Liver (tissue), 7 donors: ENCODE measurements at regions not wholly inside any gene's neighbourhood (a gene's known extent, or its start where the extent isn't known, plus 50 kb on each side); places are given as distances from the start of the nearest gene placed in this dataset.
"Not testable (repeated sequence)": the region's sequence is repeated elsewhere in the genome, so short reads cannot be mapped to it uniquely, and the experiment has no call there.

Experiments
- DNase-seq: peaks from one replicate; pipeline ENCODE4 v3.0.0-alpha.2; 2017; ENCODE audit warnings: low spot score
- H3K27ac ChIP-seq, 2 donors: one replicate each; pipeline ENCODE4 v1.7.0; 2013; ENCODE audit warnings: inconsistent platforms in 2 of 2, low read length in 2 of 2, control low read depth in 1 of 2, low read depth in 1 of 2, mild to moderate bottlenecking in 1 of 2
- H3K27me3 ChIP-seq, 4 donors: one replicate each; pipeline versions ENCODE4 v1.6.1 to v1.7.0; 2013; ENCODE audit warnings: low read length in 3 of 4, inconsistent platforms in 1 of 4, mild to moderate bottlenecking in 1 of 4, moderate library complexity in 1 of 4; ENCODE audit not compliant: control insufficient read depth in 4 of 4, insufficient read depth in 4 of 4
- H3K36me3 ChIP-seq, 4 donors: one replicate each; pipeline versions ENCODE4 v1.6.1 to v1.7.0; 2013; ENCODE audit warnings: low read length in 3 of 4, mild to moderate bottlenecking in 3 of 4, low read depth in 1 of 4, moderate library complexity in 1 of 4; ENCODE audit not compliant: control insufficient read depth in 4 of 4, insufficient read depth in 3 of 4
- H3K4me1 ChIP-seq, 4 donors: one replicate each; pipeline versions ENCODE4 v1.6.1 to v1.7.0; 2013; ENCODE audit warnings: low read length in 3 of 4, mild to moderate bottlenecking in 3 of 4, moderate library complexity in 1 of 4; ENCODE audit not compliant: control insufficient read depth in 4 of 4, insufficient read depth in 4 of 4
- H3K4me3 ChIP-seq, 3 donors: one replicate each; pipeline versions ENCODE4 v1.6.1 to v1.7.0; 2013; ENCODE audit warnings: low read length in 3 of 3, control low read depth in 1 of 3, low read depth in 1 of 3, mild to moderate bottlenecking in 1 of 3
- H3K9ac ChIP-seq, 2 donors: one replicate each; pipeline ENCODE4 v1.7.0; 2013; ENCODE audit warnings: low read length in 2 of 2, mild to moderate bottlenecking in 2 of 2, moderate library complexity in 2 of 2, control low read depth in 1 of 2, low read depth in 1 of 2
- H3K9me3 ChIP-seq, 4 donors: one replicate each; pipeline versions ENCODE4 v1.6.1 to v1.7.0; 2013; ENCODE audit warnings: low read length in 3 of 4; ENCODE audit not compliant: control insufficient read depth in 4 of 4
- EGR1 ChIP-seq, 2 donors: IDR thresholded peaks; 2 replicates each; pipeline ENCODE4 v1.6.1; 2016 to 2018; ENCODE audit warnings: antibody characterized with exemption in 2 of 2, low read depth in 2 of 2
- GABPA ChIP-seq, 2 donors: IDR thresholded peaks in 1 of 2; conservative IDR thresholded peaks in 1 of 2; 2 replicates each; pipeline ENCODE4 v1.6.1; 2016; ENCODE audit warnings: antibody characterized with exemption in 2 of 2, mild to moderate bottlenecking in 1 of 2, moderate library complexity in 1 of 2
- HNF4A ChIP-seq, 2 donors: conservative IDR thresholded peaks; 2 replicates each; pipeline ENCODE4 v1.6.1; 2016; ENCODE audit warnings: antibody characterized with exemption in 2 of 2, mild to moderate bottlenecking in 2 of 2
- HNF4G ChIP-seq: IDR thresholded peaks from 2 replicates; pipeline ENCODE4 v1.6.1; 2016; ENCODE audit warnings: antibody characterized with exemption
- JUND ChIP-seq, 2 donors: IDR thresholded peaks; 2 replicates each; pipeline ENCODE4 v1.6.1; 2016; ENCODE audit warnings: antibody characterized with exemption in 2 of 2
- NR2F2 ChIP-seq: IDR thresholded peaks from 2 replicates; pipeline ENCODE4 v1.6.1; 2016; ENCODE audit warnings: antibody characterized with exemption
- RAD21 ChIP-seq, 2 donors: IDR thresholded peaks; 2 replicates each; pipeline ENCODE4 v1.6.1; 2016; ENCODE audit warnings: antibody characterized with exemption in 2 of 2, mild to moderate bottlenecking in 2 of 2
- TAF1 ChIP-seq: conservative IDR thresholded peaks from 2 replicates; pipeline ENCODE4 v1.6.1; 2016; ENCODE audit warnings: antibody characterized with exemption, mild to moderate bottlenecking
- WGBS: extraction: QIAGEN DNeasy Blood & Tissue Kit; methylation state at CpG from one replicate; pipeline ENCODE4 v1.1.7; 2013; 5-methylcytosine and 5-hydroxymethylcytosine counted together
- TF ChIP-seq, protein P1 (sequence below): IDR thresholded peaks from 2 replicates; pipeline ENCODE4 v1.6.1; 2016; ENCODE audit warnings: antibody characterized with exemption, mild to moderate bottlenecking
- TF ChIP-seq, protein P2 (sequence below): IDR thresholded peaks from 2 replicates; pipeline ENCODE4 v1.6.1; 2016; ENCODE audit warnings: antibody characterized with exemption
- TF ChIP-seq, protein P3 (sequence below): IDR thresholded peaks from 2 replicates; pipeline ENCODE4 v1.6.1; 2016; ENCODE audit warnings: antibody characterized with exemption
- TF ChIP-seq, protein P4 (sequence below): IDR thresholded peaks from 2 replicates; pipeline ENCODE4 v1.6.1; 2016; ENCODE audit warnings: antibody characterized with exemption
- donor health status: healthy.
- donor health status: healthy.
- donor health status: healthy.
- donor health status: healthy.

DNA sequence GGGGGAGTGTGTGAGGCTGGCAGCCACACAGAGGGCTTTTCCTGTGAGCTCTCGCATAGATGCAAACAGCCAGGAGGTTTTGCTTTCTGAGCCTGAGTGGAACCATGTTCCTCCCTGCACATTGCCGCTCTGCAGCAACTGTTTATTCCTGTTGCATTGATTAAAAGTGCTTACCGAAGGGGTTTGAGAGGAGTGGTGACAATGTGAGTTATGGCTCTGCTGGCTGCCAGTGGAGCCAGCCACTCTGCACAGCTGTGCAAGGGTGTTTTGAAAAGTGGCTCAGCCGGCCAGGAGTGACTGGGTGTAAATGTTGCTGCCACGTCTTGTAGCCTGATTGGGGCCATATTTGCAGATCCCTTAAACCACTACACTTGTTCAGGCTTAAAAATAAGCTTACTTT lies 114.9 kb upstream of the EEF2KMT start:
- not testable (repeated sequence) for H3K27me3 ChIP-seq, H3K4me1 ChIP-seq, DNase-seq, H3K27ac ChIP-seq, H3K9me3 ChIP-seq, H3K9ac ChIP-seq, H3K4me3 ChIP-seq, H3K36me3 ChIP-seq
- WGBS, result 36% methylated on average over 5 of the region's 5 CpGs

DNA sequence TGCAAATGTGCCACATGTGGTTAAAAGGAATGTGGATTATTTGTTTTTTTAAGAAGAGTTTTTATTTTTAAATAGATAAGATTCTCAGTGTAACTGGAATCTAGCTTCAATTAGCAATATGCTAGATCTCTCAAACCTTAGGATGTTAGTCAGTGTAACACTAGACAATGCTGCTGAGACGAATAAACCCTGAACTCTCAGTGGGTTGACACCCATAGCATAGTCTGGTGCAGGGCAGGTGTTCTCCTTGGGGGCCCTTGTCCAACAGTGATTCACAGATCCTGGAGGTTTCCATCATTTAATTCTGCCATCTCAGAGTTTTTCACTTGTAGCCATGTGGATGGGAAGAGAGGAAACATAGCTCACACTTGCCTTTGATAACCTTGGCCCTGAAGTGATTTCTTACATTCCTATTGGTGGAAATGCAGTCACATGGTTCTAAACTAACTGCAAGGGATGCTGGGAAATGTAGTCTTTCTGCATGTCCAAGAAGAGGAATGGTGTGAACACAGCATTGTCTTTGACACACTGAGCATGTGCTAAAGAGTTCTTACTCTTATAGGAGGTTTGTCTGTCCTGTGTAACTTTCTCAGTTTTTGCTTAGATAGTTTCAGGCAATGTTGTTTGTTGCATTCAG lies 110.4 kb upstream of the EEF2KMT start:
- not testable (repeated sequence) for DNase-seq, H3K4me3 ChIP-seq, H3K36me3 ChIP-seq, H3K9me3 ChIP-seq, H3K9ac ChIP-seq, H3K27me3 ChIP-seq, H3K27ac ChIP-seq, H3K4me1 ChIP-seq
- 93% methylated on average over 1 of the region's 1 CpG for WGBS

DNA sequence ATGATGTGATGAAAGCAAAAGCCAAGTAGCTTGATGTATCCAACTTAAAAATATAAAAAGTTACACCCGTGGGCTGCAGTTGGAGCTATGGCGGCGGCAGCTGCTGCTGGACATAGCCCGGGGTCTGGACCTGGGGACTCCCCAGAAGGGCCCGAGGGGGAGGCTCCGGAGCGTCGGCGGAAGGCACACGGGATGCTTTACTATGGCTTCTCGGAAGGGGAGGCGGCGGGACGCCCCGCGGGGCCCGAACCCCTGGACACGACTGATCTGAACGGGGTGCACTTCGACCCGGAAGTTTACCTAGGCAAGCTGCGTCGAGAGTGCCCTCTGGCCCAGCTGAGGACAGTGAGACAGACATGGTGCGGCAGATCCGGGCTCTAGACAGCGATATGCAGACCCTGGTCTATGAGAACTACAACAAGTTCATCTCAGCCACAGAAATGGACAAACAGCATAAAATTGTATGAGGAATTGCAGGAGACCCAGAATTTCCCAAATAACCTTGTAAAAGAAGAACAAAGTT lies 109.5 kb upstream of the EEF2KMT start:
- Histone ChIP-seq H3K9me3 (no peaks in the 10 kb centered on the region), H3K27ac (no peak overlapping the region), H3K4me3 (no peak overlapping the region), H3K36me3 (no peaks in the 10 kb centered on the region), H3K4me1 (no peaks in the 10 kb centered on the region), H3K9ac (no peak overlapping the region), H3K27me3 (no peaks in the 10 kb centered on the region)
- TF ChIP-seq, protein P1, sequence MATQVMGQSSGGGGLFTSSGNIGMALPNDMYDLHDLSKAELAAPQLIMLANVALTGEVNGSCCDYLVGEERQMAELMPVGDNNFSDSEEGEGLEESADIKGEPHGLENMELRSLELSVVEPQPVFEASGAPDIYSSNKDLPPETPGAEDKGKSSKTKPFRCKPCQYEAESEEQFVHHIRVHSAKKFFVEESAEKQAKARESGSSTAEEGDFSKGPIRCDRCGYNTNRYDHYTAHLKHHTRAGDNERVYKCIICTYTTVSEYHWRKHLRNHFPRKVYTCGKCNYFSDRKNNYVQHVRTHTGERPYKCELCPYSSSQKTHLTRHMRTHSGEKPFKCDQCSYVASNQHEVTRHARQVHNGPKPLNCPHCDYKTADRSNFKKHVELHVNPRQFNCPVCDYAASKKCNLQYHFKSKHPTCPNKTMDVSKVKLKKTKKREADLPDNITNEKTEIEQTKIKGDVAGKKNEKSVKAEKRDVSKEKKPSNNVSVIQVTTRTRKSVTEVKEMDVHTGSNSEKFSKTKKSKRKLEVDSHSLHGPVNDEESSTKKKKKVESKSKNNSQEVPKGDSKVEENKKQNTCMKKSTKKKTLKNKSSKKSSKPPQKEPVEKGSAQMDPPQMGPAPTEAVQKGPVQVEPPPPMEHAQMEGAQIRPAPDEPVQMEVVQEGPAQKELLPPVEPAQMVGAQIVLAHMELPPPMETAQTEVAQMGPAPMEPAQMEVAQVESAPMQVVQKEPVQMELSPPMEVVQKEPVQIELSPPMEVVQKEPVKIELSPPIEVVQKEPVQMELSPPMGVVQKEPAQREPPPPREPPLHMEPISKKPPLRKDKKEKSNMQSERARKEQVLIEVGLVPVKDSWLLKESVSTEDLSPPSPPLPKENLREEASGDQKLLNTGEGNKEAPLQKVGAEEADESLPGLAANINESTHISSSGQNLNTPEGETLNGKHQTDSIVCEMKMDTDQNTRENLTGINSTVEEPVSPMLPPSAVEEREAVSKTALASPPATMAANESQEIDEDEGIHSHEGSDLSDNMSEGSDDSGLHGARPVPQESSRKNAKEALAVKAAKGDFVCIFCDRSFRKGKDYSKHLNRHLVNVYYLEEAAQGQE, result no peak
- TF ChIP-seq HNF4A (conservative IDR thresholded peaks at IDR 0.05) (no peak), TAF1 (no peak), JUND (IDR thresholded peaks at IDR 0.05) (no peak), HNF4G (no peak), RAD21 (IDR thresholded peaks at IDR 0.05) (no peak), EGR1 (IDR thresholded peaks at IDR 0.05; ENCODE audit: low read depth in 2 of 2) (no peak), NR2F2 (no peak), GABPA (IDR thresholded peaks at IDR 0.05 in 1 of 2, conservative IDR thresholded peaks at IDR 0.05 in 1 of 2) (no peak)
- TF ChIP-seq, protein P2, sequence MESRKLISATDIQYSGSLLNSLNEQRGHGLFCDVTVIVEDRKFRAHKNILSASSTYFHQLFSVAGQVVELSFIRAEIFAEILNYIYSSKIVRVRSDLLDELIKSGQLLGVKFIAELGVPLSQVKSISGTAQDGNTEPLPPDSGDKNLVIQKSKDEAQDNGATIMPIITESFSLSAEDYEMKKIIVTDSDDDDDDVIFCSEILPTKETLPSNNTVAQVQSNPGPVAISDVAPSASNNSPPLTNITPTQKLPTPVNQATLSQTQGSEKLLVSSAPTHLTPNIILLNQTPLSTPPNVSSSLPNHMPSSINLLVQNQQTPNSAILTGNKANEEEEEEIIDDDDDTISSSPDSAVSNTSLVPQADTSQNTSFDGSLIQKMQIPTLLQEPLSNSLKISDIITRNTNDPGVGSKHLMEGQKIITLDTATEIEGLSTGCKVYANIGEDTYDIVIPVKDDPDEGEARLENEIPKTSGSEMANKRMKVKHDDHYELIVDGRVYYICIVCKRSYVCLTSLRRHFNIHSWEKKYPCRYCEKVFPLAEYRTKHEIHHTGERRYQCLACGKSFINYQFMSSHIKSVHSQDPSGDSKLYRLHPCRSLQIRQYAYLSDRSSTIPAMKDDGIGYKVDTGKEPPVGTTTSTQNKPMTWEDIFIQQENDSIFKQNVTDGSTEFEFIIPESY, result no peak
- TF ChIP-seq, protein P3, sequence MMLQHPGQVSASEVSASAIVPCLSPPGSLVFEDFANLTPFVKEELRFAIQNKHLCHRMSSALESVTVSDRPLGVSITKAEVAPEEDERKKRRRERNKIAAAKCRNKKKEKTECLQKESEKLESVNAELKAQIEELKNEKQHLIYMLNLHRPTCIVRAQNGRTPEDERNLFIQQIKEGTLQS, result no peak
- TF ChIP-seq, protein P4, sequence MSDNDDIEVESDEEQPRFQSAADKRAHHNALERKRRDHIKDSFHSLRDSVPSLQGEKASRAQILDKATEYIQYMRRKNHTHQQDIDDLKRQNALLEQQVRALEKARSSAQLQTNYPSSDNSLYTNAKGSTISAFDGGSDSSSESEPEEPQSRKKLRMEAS, result no peak
- DNase-seq, result no peak
- 87% methylated on average over 26 of the region's 26 CpGs for WGBS
